Neural crest cell (in vitro differentiated cells): ENCODE measurements at regions not wholly inside any gene's neighbourhood (a gene's known extent, or its start where the extent isn't known, plus 50 kb on each side); places are given as distances from the start of the nearest gene placed in this dataset.

ENCODE experiments used
- DNase-seq: peaks from one replicate; pipeline ENCODE4 v3.0.0; 2021; ENCODE audit warnings: low read depth, mixed read lengths, low spot score
- H3K27ac Mint-ChIP-seq: one replicate; pipeline ENCODE4 v1.8.0; 2021; ENCODE audit warnings: mild to moderate bottlenecking, mixed read lengths; ENCODE audit not compliant: unreplicated experiment
- H3K27me3 Mint-ChIP-seq: 2 replicates; pipeline ENCODE4 v1.8.0; 2021; ENCODE audit warnings: low read depth, mild to moderate bottlenecking, mixed read lengths
- H3K36me3 Mint-ChIP-seq: 2 replicates; pipeline ENCODE4 v1.8.0; 2021; ENCODE audit warnings: low read depth, mild to moderate bottlenecking, mixed read lengths
- H3K4me1 Mint-ChIP-seq: 2 replicates; pipeline ENCODE4 v1.8.0; 2021; ENCODE audit warnings: mixed read lengths
- H3K4me3 Mint-ChIP-seq: one replicate; pipeline ENCODE4 v1.8.0; 2021; ENCODE audit warnings: mild to moderate bottlenecking, mixed read lengths
- H3K9me3 Mint-ChIP-seq: 2 replicates; pipeline ENCODE4 v1.8.0; 2021; ENCODE audit warnings: mixed read lengths
- TF ChIP-seq, protein P1 (sequence below): fragments of 200-600 bp; sonication (generic); conservative IDR thresholded peaks from 2 replicates; pipeline ENCODE4 v1.5.0; 2021; ENCODE audit warnings: antibody characterized with exemption, mild to moderate bottlenecking

DNA sequence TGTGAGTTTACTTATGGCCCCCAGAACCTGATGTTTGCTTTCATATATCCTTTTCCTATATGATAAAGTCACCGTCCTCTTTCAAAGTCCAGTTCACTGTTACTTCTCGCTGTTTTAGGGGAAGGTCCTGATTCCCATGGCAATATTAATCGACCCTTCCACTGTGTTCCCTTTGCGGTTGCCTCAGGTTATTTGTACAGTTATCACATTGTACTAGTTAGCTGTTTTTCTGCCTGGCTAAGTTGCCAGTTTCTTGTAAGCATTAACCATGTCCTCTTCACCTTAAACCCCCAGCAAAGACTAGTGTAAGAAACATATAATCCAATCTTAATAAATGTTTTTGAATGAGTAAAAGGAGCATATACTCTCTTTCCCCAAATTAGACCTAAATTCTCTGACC lies 115.0 kb upstream of the PPFIA2 start:
- DNase-seq: no peak
- Mint-ChIP-seq H3K9me3 (no peaks in the 10 kb centered on the region), H3K4me3 (no peak overlapping the region), H3K27ac (no peak overlapping the region), H3K27me3 (peaks cover 1% of the 10 kb centered on the region), H3K36me3 (no peaks in the 10 kb centered on the region), H3K4me1 (no peaks in the 10 kb centered on the region)
- TF ChIP-seq, protein P1, sequence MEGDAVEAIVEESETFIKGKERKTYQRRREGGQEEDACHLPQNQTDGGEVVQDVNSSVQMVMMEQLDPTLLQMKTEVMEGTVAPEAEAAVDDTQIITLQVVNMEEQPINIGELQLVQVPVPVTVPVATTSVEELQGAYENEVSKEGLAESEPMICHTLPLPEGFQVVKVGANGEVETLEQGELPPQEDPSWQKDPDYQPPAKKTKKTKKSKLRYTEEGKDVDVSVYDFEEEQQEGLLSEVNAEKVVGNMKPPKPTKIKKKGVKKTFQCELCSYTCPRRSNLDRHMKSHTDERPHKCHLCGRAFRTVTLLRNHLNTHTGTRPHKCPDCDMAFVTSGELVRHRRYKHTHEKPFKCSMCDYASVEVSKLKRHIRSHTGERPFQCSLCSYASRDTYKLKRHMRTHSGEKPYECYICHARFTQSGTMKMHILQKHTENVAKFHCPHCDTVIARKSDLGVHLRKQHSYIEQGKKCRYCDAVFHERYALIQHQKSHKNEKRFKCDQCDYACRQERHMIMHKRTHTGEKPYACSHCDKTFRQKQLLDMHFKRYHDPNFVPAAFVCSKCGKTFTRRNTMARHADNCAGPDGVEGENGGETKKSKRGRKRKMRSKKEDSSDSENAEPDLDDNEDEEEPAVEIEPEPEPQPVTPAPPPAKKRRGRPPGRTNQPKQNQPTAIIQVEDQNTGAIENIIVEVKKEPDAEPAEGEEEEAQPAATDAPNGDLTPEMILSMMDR: no peak

DNA sequence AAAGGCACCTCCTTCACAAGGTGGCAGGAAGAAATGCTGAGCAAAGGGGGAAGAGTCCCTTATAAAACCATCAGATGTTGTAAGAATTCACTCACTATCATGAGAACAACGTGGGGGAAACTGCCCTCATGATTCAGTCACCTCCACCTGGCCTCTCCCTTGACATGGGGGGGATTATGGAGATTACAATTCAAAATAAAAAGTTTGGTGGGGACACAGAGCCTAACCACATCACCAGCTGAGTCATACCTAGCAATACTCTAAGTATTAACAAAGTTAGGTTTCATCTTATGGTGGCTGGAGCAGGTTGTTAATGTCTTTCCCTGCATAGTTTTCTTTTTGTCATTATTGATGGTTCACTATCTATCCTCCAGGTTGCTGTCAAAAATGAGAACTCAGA lies 113.2 kb upstream of the PPFIA2 start:
- H3K4me1 Mint-ChIP-seq: no peaks in the 10 kb centered on the region
- no peaks in the 10 kb centered on the region for H3K27me3 Mint-ChIP-seq
- H3K4me3 Mint-ChIP-seq: no peak overlapping the region
- no peak overlapping the region for H3K27ac Mint-ChIP-seq
- TF ChIP-seq, protein P1: no peak
- H3K36me3 Mint-ChIP-seq: no peaks in the 10 kb centered on the region
- no peaks in the 10 kb centered on the region for H3K9me3 Mint-ChIP-seq
- no peak for DNase-seq

DNA sequence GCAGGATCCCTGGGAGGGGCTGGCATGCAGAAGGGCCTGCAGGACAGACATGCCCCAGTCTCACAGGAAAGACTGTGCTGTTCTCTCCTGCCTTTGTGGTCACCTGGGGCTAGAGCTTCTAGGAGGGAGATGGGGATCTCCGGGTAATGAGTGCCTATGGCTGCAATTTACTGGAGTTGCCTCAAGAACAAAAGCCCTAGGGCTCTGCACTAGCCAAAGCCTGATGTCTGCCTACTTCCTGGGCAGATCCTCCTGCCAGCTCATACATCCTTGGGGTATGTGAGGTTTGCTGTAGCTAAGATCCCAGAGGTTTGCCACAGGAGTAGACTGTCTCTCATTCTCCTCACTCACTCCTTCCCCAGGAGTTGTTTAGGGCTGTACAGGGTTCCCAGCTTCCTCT lies 106.9 kb upstream of the PPFIA2 start:
- Mint-ChIP-seq H3K27ac (no peak overlapping the region), H3K4me1 (peaks cover 4% of the 10 kb centered on the region), H3K27me3 (no peaks in the 10 kb centered on the region), H3K36me3 (no peaks in the 10 kb centered on the region), H3K4me3 (no peak overlapping the region), H3K9me3 (no peaks in the 10 kb centered on the region)
- DNase-seq: no peak
- TF ChIP-seq, protein P1: no peak

- H3K36me3 Mint-ChIP-seq: no peaks in the 10 kb centered on the region
- no peak overlapping the region for H3K27ac Mint-ChIP-seq
- H3K4me3 Mint-ChIP-seq: no peak overlapping the region
- no peaks in the 10 kb centered on the region for H3K27me3 Mint-ChIP-seq
- no peak for DNase-seq
- H3K4me1 Mint-ChIP-seq: peaks cover 4% of the 10 kb centered on the region
- H3K9me3 Mint-ChIP-seq: no peaks in the 10 kb centered on the region
- TF ChIP-seq, protein P1: no peak
Observed at GRCh38 chr12:81863406-81863805, 104.3 kb upstream of the PPFIA2 start.

DNA sequence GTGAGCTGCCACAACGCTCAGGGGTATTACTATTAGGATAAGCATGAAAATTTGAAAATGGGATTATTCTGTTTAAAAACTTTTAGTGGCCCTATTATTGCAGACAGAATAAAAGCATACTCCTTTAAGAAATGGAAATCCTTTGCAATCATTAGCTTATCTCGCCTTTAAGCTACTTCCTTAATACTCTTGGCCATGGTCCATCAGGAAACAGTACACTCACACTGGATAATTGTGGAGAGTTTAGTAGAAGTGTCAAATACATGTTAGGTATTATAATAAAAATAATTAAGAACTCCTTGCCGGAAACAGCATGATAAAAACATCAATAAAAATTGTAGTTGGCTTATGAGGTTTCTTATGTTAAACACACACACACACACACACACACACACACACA lies 100.4 kb upstream of the PPFIA2 start:
- no peak for DNase-seq
- Mint-ChIP-seq H3K4me3 (no peak overlapping the region), H3K27me3 (no peaks in the 10 kb centered on the region), H3K9me3 (no peaks in the 10 kb centered on the region), H3K36me3 (no peaks in the 10 kb centered on the region), H3K27ac (no peak overlapping the region), H3K4me1 (peaks cover 4% of the 10 kb centered on the region)
- TF ChIP-seq, protein P1: no peak

DNA sequence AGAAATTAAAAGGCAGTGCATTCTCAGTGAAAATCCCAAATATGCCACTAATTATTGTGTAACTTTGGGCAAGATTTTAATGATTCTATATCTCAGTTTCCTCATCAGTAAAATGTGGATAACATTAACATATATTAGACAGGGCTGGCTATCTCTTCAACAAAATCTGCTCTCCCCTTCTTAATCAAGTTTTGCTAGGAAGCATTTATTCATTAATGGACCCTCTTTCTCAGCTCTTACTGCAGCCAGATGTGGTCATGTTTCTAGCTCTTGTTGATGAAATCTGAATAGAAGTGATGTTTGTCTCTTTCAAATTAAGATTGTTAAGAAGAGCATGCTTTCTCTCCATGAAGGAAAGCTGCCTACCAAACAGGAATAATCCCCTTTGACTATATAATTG lies 84.4 kb upstream of the PPFIA2 start:
- no peak overlapping the region for H3K27ac Mint-ChIP-seq
- TF ChIP-seq, protein P1: no peak
- H3K4me1 Mint-ChIP-seq: no peaks in the 10 kb centered on the region
- peaks cover 24% of the 10 kb centered on the region for H3K27me3 Mint-ChIP-seq
- H3K36me3 Mint-ChIP-seq: no peaks in the 10 kb centered on the region
- H3K4me3 Mint-ChIP-seq: no peak overlapping the region
- DNase-seq: no peak
- no peaks in the 10 kb centered on the region for H3K9me3 Mint-ChIP-seq
